ENCODE measurements at regions not wholly inside any gene's neighbourhood (a gene's known extent, or its start where the extent isn't known, plus 50 kb on each side); places are given as distances from the start of the nearest gene placed in this dataset.

GRCh38 chr17:45688353-45688752 is 95.8 kb upstream of the CRHR1 start:
- H3K36me3 ChIP-seq (ENCODE audit: control insufficient read depth in 2 of 2, insufficient read depth in 1 of 2, low read length in 2 of 2), result no peaks in the 10 kb centered on the region
- ChIA-PET CTCF (interaction anchor here (1.4 kb wide), 1 partner anchor 94 kb away, joined by 4 read pairs; no protein-coding TSS in a partner anchor), POLR2A (no interaction called here)
- H3K9me3 ChIP-seq (ENCODE audit: control insufficient read depth, insufficient read depth, low read depth, low read length), result no peaks in the 10 kb centered on the region
- TF ChIP-seq ZNF843 (tag by site-specific recombination; IDR thresholded peaks at IDR 0.05), result no peak
- no peak for TF ChIP-seq ZNF23 (tag by site-specific recombination; IDR thresholded peaks at IDR 0.05; ENCODE audit: borderline replicate concordance)
- no peak for TF ChIP-seq ZNF621 (tag by site-specific recombination; IDR thresholded peaks at IDR 0.05)
- TF ChIP-seq GFI1B (tag by site-specific recombination; IDR thresholded peaks at IDR 0.05), result no peak
- no peak for TF ChIP-seq ZNF132 (tag by site-specific recombination; IDR thresholded peaks at IDR 0.05; ENCODE audit: borderline replicate concordance)
- no peak for TF ChIP-seq ZBTB8A (tag by site-specific recombination; IDR thresholded peaks at IDR 0.05)
- TF ChIP-seq, protein P1, sequence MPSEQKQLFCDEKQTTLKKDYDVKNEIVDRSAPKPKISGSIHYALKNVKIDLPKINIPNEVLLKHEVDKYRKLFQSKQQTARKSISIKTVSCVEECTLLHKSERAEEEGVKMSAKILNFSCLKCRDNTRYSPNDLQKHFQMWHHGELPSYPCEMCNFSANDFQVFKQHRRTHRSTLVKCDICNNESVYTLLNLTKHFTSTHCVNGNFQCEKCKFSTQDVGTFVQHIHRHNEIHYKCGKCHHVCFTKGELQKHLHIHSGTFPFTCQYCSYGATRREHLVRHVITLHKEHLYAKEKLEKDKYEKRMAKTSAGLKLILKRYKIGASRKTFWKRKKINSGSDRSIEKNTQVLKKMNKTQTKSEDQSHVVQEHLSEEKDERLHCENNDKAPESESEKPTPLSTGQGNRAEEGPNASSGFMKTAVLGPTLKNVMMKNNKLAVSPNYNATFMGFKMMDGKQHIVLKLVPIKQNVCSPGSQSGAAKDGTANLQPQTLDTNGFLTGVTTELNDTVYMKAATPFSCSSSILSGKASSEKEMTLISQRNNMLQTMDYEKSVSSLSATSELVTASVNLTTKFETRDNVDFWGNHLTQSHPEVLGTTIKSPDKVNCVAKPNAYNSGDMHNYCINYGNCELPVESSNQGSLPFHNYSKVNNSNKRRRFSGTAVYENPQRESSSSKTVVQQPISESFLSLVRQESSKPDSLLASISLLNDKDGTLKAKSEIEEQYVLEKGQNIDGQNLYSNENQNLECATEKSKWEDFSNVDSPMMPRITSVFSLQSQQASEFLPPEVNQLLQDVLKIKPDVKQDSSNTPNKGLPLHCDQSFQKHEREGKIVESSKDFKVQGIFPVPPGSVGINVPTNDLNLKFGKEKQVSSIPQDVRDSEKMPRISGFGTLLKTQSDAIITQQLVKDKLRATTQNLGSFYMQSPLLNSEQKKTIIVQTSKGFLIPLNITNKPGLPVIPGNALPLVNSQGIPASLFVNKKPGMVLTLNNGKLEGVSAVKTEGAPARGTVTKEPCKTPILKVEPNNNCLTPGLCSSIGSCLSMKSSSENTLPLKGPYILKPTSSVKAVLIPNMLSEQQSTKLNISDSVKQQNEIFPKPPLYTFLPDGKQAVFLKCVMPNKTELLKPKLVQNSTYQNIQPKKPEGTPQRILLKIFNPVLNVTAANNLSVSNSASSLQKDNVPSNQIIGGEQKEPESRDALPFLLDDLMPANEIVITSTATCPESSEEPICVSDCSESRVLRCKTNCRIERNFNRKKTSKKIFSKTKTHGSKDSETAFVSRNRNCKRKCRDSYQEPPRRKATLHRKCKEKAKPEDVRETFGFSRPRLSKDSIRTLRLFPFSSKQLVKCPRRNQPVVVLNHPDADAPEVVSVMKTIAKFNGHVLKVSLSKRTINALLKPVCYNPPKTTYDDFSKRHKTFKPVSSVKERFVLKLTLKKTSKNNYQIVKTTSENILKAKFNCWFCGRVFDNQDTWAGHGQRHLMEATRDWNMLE (tag by site-specific recombination; conservative IDR thresholded peaks at IDR 0.05; ENCODE audit: low read depth), result no peak
- no peak for TF ChIP-seq ZNF202 (tag by site-specific recombination; IDR thresholded peaks at IDR 0.05; ENCODE audit: borderline replicate concordance)
- TF ChIP-seq FEZF1 (tag by site-specific recombination; IDR thresholded peaks at IDR 0.05), result no peak
- no peak for TF ChIP-seq ZNF140 (tag by site-specific recombination; IDR thresholded peaks at IDR 0.05)
- TF ChIP-seq ZNF776 (tag by site-specific recombination; IDR thresholded peaks at IDR 0.05; ENCODE audit: borderline replicate concordance), result no peak
- no peak for TF ChIP-seq ZNF354C (tag by site-specific recombination; IDR thresholded peaks at IDR 0.05; ENCODE audit: borderline replicate concordance, low read depth)
- TF ChIP-seq ZNF335 (tag by site-specific recombination; conservative IDR thresholded peaks at IDR 0.05), result no peak
- no peak for TF ChIP-seq ZNF48 (tag by site-specific recombination; IDR thresholded peaks at IDR 0.05)
- TF ChIP-seq, protein P2, sequence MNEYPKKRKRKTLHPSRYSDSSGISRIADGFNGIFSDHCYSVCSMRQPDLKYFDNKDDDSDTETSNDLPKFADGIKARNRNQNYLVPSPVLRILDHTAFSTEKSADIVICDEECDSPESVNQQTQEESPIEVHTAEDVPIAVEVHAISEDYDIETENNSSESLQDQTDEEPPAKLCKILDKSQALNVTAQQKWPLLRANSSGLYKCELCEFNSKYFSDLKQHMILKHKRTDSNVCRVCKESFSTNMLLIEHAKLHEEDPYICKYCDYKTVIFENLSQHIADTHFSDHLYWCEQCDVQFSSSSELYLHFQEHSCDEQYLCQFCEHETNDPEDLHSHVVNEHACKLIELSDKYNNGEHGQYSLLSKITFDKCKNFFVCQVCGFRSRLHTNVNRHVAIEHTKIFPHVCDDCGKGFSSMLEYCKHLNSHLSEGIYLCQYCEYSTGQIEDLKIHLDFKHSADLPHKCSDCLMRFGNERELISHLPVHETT (tag by site-specific recombination; IDR thresholded peaks at IDR 0.05), result no peak
- no peak for TF ChIP-seq SP2 (tag by site-specific recombination; IDR thresholded peaks at IDR 0.05)
- TF ChIP-seq ZNF600 (tag by site-specific recombination; IDR thresholded peaks at IDR 0.05), result no peak
- TF ChIP-seq ZNF18 (tag by site-specific recombination; IDR thresholded peaks at IDR 0.05), result no peak
- TF ChIP-seq ZNF530 (tag by site-specific recombination; IDR thresholded peaks at IDR 0.05; ENCODE audit: low read depth), result no peak
- TF ChIP-seq ZFP41 (tag by site-specific recombination; IDR thresholded peaks at IDR 0.05; ENCODE audit: borderline replicate concordance), result no peak
- no peak overlapping the region for H3K27ac ChIP-seq (ENCODE audit: extremely low read depth, low read depth, low read length)
- H3K4me3 ChIP-seq (ENCODE audit: low read depth, low read length), result no peak overlapping the region
- no peaks in the 10 kb centered on the region for H3K4me1 ChIP-seq (ENCODE audit: control insufficient read depth, insufficient read depth, low read length)

All from HEK293 (cell line).